Upper lobe of left lung (tissue), 6 donors: ENCODE measurements at regions not wholly inside any gene's neighbourhood (a gene's known extent, or its start where the extent isn't known, plus 50 kb on each side); places are given as distances from the start of the nearest gene placed in this dataset.
"Not testable (repeated sequence)": the region's sequence is repeated elsewhere in the genome, so short reads cannot be mapped to it uniquely, and the experiment has no call there.

Experiments used
- ATAC-seq, 2 donors: fragments of 200-7000 bp; cut with Tn5 transposase; one replicate each; pipeline ENCODE4 v1.9.1; 2022; ENCODE audit warnings: mild to moderate bottlenecking in 2 of 2, moderate library complexity in 2 of 2; ENCODE audit not compliant: low FRiP score in 2 of 2
- DNase-seq, 2 donors: peaks; one replicate each; pipeline ENCODE4 v3.0.0-alpha.2; 2019 to 2020
- H3K27ac ChIP-seq, 4 donors: fragments of 200-600 bp; sonication (generic); one replicate each; pipeline ENCODE4 v1.5.1; 2016 to 2019
- H3K27me3 ChIP-seq, 4 donors: fragments of 200-600 bp; sonication (generic); one replicate each; pipeline ENCODE4 v1.5.1; 2017 to 2019
- H3K36me3 ChIP-seq, 4 donors: fragments of 200-600 bp; sonication (generic); one replicate each; pipeline ENCODE4 v1.5.1; 2016 to 2019
- H3K4me1 ChIP-seq, 4 donors: fragments of 200-600 bp; sonication (generic); one replicate each; pipeline ENCODE4 v1.5.1; 2018 to 2019
- H3K4me3 ChIP-seq, 4 donors: fragments of 200-600 bp; sonication (generic); one replicate each; pipeline ENCODE4 v1.5.1; 2017 to 2019; ENCODE audit warnings: mild to moderate bottlenecking in 2 of 4, moderate library complexity in 1 of 4
- H3K9me3 ChIP-seq, 4 donors: fragments of 200-600 bp; sonication (generic); one replicate each; pipeline ENCODE4 v1.5.1; 2018 to 2019
- CTCF ChIP-seq, 6 experiments: fragments of 450-650 bp in 4 of 6; fragments of 200-600 bp in 2 of 6; sonication (generic) in 2 of 6; IDR thresholded peaks; one replicate each; pipeline ENCODE4 v1.5.1; 2016 to 2019; ENCODE audit warnings: antibody characterized with exemption in 6 of 6
- EP300 ChIP-seq, 4 donors: sonication (generic); formaldehyde crosslinking; IDR thresholded peaks; one replicate each; pipeline ENCODE4 v1.5.1; 2017; ENCODE audit warnings: antibody characterized with exemption in 4 of 4, control low read depth in 2 of 4
- POLR2A ChIP-seq, 4 donors: fragments of 450-650 bp; IDR thresholded peaks; one replicate each; pipeline ENCODE4 v1.5.1; 2016 to 2017; ENCODE audit warnings: antibody characterized with exemption in 4 of 4, mild to moderate bottlenecking in 2 of 4
- POLR2AphosphoS5 ChIP-seq, 2 donors: sonication (generic); formaldehyde crosslinking; IDR thresholded peaks; one replicate each; pipeline ENCODE4 v1.5.1; 2017; ENCODE audit warnings: antibody characterized with exemption in 2 of 2
- whole genome bisulfite sequencing, 2 donors: methylation state at CpG; one replicate each; pipeline ENCODE4 v1.1.5; 2017 to 2018; 5-methylcytosine and 5-hydroxymethylcytosine counted together
- donor health status: DM: no; HTN: no; CAD: no; lungs with moderate emphysema.
- donor health status: DM: no; HTN: yes; CAD: no; lungs with severe emphysema.

- DNase-seq = no peak
- H3K36me3 ChIP-seq = no peaks in the 10 kb centered on the region
- no peaks in the 10 kb centered on the region for H3K9me3 ChIP-seq
- H3K4me1 ChIP-seq = no peaks in the 10 kb centered on the region
- WGBS, 2 donors = 76 to 83% methylated on average over 6 of the region's 6 CpGs
- TF ChIP-seq POLR2A (IDR thresholded peaks at IDR 0.05) (no peak), EP300 (IDR thresholded peaks at IDR 0.05) (no peak), POLR2AphosphoS5 (IDR thresholded peaks at IDR 0.05) (no peak), CTCF (IDR thresholded peaks at IDR 0.05) (no peak)
- H3K4me3 ChIP-seq = no peak overlapping the region
- no peak overlapping the region for H3K27ac ChIP-seq
- ATAC-seq = no peak
- H3K27me3 ChIP-seq = no peaks in the 10 kb centered on the region
Observed at GRCh38 chr7:25469669-25470068, 241.4 kb upstream of the NPVF start.

GRCh38 chr7:25476863-25477499 lies 248.7 kb upstream of the NPVF start:
- H3K4me1 ChIP-seq = no peaks in the 10 kb centered on the region
- TF ChIP-seq POLR2A (IDR thresholded peaks at IDR 0.05) = no peak
- no peak for TF ChIP-seq POLR2AphosphoS5 (IDR thresholded peaks at IDR 0.05)
- no peak for TF ChIP-seq CTCF (IDR thresholded peaks at IDR 0.05)
- TF ChIP-seq EP300 (IDR thresholded peaks at IDR 0.05) = no peak
- H3K36me3 ChIP-seq = no peaks in the 10 kb centered on the region
- 68% methylated on average over 9 of the region's 9 CpGs for WGBS, 2 donors
- DNase-seq (no peak), ATAC-seq (no peak)
- no peaks in the 10 kb centered on the region for H3K9me3 ChIP-seq
- H3K4me3 ChIP-seq = no peak overlapping the region
- H3K27ac ChIP-seq = no peak overlapping the region
- H3K27me3 ChIP-seq = no peaks in the 10 kb centered on the region

GRCh38 chr7:25478221-25478620 lies 249.9 kb upstream of the NPVF start:
- not testable (repeated sequence) for H3K36me3 ChIP-seq, H3K9me3 ChIP-seq, ATAC-seq, H3K4me1 ChIP-seq, H3K4me3 ChIP-seq, DNase-seq, H3K27me3 ChIP-seq, H3K27ac ChIP-seq

GRCh38 chr7:25478925-25479324 lies 250.6 kb upstream of the NPVF start:
- DNase-seq (no peak), ATAC-seq (no peak)
- Histone ChIP-seq H3K9me3 (no peaks in the 10 kb centered on the region), H3K36me3 (no peaks in the 10 kb centered on the region), H3K27me3 (no peaks in the 10 kb centered on the region), H3K27ac (no peak overlapping the region), H3K4me3 (no peak overlapping the region), H3K4me1 (peaks cover 0 to 10% (median 0%) of the 10 kb centered on the region in 4 donors)
- 51 to 70% methylated on average over 2 of the region's 2 CpGs for WGBS, 2 donors
- TF ChIP-seq POLR2A (IDR thresholded peaks at IDR 0.05) = no peak
- TF ChIP-seq POLR2AphosphoS5 (IDR thresholded peaks at IDR 0.05) = no peak
- TF ChIP-seq CTCF (IDR thresholded peaks at IDR 0.05) = no peak
- no peak for TF ChIP-seq EP300 (IDR thresholded peaks at IDR 0.05)

DNA sequence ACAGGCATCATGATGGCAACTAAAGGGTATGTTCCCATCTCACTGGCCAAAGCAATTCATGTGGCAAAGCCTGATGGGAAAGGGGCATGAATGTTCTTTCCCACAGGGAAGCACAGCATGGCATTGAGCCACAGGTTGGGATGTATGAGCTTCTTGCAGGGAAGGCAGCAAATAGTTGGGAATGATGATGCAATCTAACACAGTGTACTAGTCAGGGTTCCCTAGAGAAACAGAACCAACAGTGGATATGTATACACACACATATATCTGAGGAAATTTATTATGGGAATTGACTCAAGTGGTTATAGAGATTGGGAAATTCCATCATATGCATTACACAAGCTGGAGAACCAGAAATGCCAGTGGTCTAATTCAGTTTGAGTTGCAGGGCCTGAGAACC lies 253.6 kb upstream of the NPVF start:
- ATAC-seq (no peak), DNase-seq (no peak)
- peaks cover 0 to 10% (median 0%) of the 10 kb centered on the region in 4 donors for H3K4me1 ChIP-seq
- H3K4me3 ChIP-seq = no peak overlapping the region
- TF ChIP-seq POLR2A (IDR thresholded peaks at IDR 0.05) = no peak
- no peak for TF ChIP-seq EP300 (IDR thresholded peaks at IDR 0.05)
- TF ChIP-seq POLR2AphosphoS5 (IDR thresholded peaks at IDR 0.05) = no peak
- TF ChIP-seq CTCF (IDR thresholded peaks at IDR 0.05) = no peak
- no peaks in the 10 kb centered on the region for H3K36me3 ChIP-seq
- H3K27me3 ChIP-seq = no peaks in the 10 kb centered on the region
- H3K9me3 ChIP-seq = no peaks in the 10 kb centered on the region
- H3K27ac ChIP-seq = no peak overlapping the region
